ENCODE measurements at regions not wholly inside any gene's neighbourhood (a gene's known extent, or its start where the extent isn't known, plus 50 kb on each side); places are given as distances from the start of the nearest gene placed in this dataset.
"Not testable (repeated sequence)": the region's sequence is repeated elsewhere in the genome, so short reads cannot be mapped to it uniquely, and the experiment has no call there.

GRCh38 chr16:29311461-29312344, 94.8 kb downstream of the NPIPB11 start:
- no peak for DNase-seq (ENCODE audit: low spot score)

GRCh38 chr16:29310852-29311314, 95.6 kb downstream of the NPIPB11 start:
- no peak for DNase-seq (ENCODE audit: low spot score)

- not testable (repeated sequence) for DNase-seq (ENCODE audit: low spot score)
Observed at GRCh38 chr16:29310243-29310642, 96.3 kb downstream of the NPIPB11 start.

GRCh38 chr16:29309601-29310000, 96.9 kb downstream of the NPIPB11 start:
- DNase-seq (ENCODE audit: low spot score) = not testable (repeated sequence)

GRCh38 chr16:29308644-29309546, 97.6 kb downstream of the NPIPB11 start:
- no peak for DNase-seq (ENCODE audit: low spot score)

GRCh38 chr16:29307598-29308507, 98.7 kb downstream of the NPIPB11 start:
- no peak for DNase-seq (ENCODE audit: low spot score)

- DNase-seq (ENCODE audit: low spot score) = no peak
Observed at GRCh38 chr16:29306943-29307597, 99.4 kb downstream of the NPIPB11 start.

- no peak for DNase-seq (ENCODE audit: low spot score)
Observed at GRCh38 chr16:29306201-29306600, 100.3 kb downstream of the NPIPB11 start.

GRCh38 chr16:29305018-29305417, 101.5 kb downstream of the NPIPB11 start:
- DNase-seq (ENCODE audit: low spot score) = not testable (repeated sequence)

- DNase-seq (ENCODE audit: low spot score) = no peak
Observed at GRCh38 chr16:29304251-29304650, 102.3 kb downstream of the NPIPB11 start.

- DNase-seq (ENCODE audit: low spot score) = no peak
Observed at GRCh38 chr16:29303520-29303919, 103.0 kb downstream of the NPIPB11 start.

- DNase-seq (ENCODE audit: low spot score) = no peak
Observed at GRCh38 chr16:29302976-29303375, 103.5 kb downstream of the NPIPB11 start.

GRCh38 chr16:29302433-29302832, 104.1 kb downstream of the NPIPB11 start:
- DNase-seq (ENCODE audit: low spot score) = not testable (repeated sequence)

- DNase-seq (ENCODE audit: low spot score) = not testable (repeated sequence)
Observed at GRCh38 chr16:29301662-29302285, 104.7 kb downstream of the NPIPB11 start.

- DNase-seq (ENCODE audit: low spot score) = not testable (repeated sequence)
Observed at GRCh38 chr16:29300541-29301535, 105.7 kb downstream of the NPIPB11 start.

GRCh38 chr16:29300030-29300491, 106.5 kb downstream of the NPIPB11 start:
- peak; percentile 69 for DNase-seq (ENCODE audit: low spot score)

GRCh38 chr16:29298997-29299396, 107.5 kb downstream of the NPIPB11 start:
- not testable (repeated sequence) for DNase-seq (ENCODE audit: low spot score)

GRCh38 chr16:29298307-29298706, 108.2 kb downstream of the NPIPB11 start:
- not testable (repeated sequence) for DNase-seq (ENCODE audit: low spot score)

- not testable (repeated sequence) for DNase-seq (ENCODE audit: low spot score)
Observed at GRCh38 chr16:29297809-29298177, 108.7 kb downstream of the NPIPB11 start.
